ENCODE measurements at regions not wholly inside any gene's neighbourhood (a gene's known extent, or its start where the extent isn't known, plus 50 kb on each side); places are given as distances from the start of the nearest gene placed in this dataset.

- intact Hi-C loops (cut with micrococcal nuclease), result no loop called here
- Histone ChIP-seq H3K4me2 (ENCODE audit: insufficient read depth, low read length) (no peak overlapping the region), H3K4me3 (replicated peaks in 1 of 3; ENCODE audit: insufficient read depth in 1 of 3, low read depth in 1 of 3, low read length in 3 of 3) (no peak overlapping the region), H3K79me2 (ENCODE audit: control insufficient read depth, insufficient read depth, low read length) (no peaks in the 10 kb centered on the region), H3K27ac (ENCODE audit: insufficient read depth, low read depth, low read length) (no peak overlapping the region), H3K9me1 (replicated peaks; ENCODE audit: control insufficient read depth, extremely low read depth, insufficient read depth, low read length) (no peaks in the 10 kb centered on the region), H3K9ac (replicated peaks; ENCODE audit: extremely low read depth, insufficient read depth, low read length) (no peak overlapping the region), H3K4me1 (ENCODE audit: control insufficient read depth, extremely low read depth, insufficient read depth, low read length) (no peaks in the 10 kb centered on the region), H3K36me3 (ENCODE audit: control insufficient read depth in 2 of 2, extremely low read depth in 1 of 2, insufficient read depth in 2 of 2, low read length in 2 of 2) (no peaks in the 10 kb centered on the region), H4K20me1 (replicated peaks; ENCODE audit: control insufficient read depth, extremely low read depth, insufficient read depth, low read length) (no peaks in the 10 kb centered on the region), H3K27me3 (ENCODE audit: control insufficient read depth in 2 of 2, insufficient read depth in 2 of 2, low read length in 2 of 2) (no peaks in the 10 kb centered on the region), H2AFZ (ENCODE audit: low read depth, low read length) (no peak overlapping the region), H3K9me3 (replicated peaks; ENCODE audit: control insufficient read depth, insufficient read depth, low read length) (no peaks in the 10 kb centered on the region)
- ChIA-PET CTCF (no interaction called here), POLR2A (no interaction called here)
- TF ChIP-seq FOS (IDR thresholded peaks at IDR 0.05; ENCODE audit: borderline replicate concordance, insufficient read depth, low read length) (no peak), POLR2A (IDR thresholded peaks at IDR 0.05; ENCODE audit: low read depth, low read length) (no peak), EZH2 (IDR thresholded peaks at IDR 0.05; ENCODE audit: borderline replicate concordance, low read depth, low read length, severe bottlenecking) (no peak), MAX (IDR thresholded peaks at IDR 0.05; ENCODE audit: insufficient read depth, insufficient read length) (no peak), GATA2 (IDR thresholded peaks at IDR 0.05; ENCODE audit: insufficient read depth, insufficient read length, low read depth, low read length) (no peak), CTCF (IDR thresholded peaks at IDR 0.05; ENCODE audit: extremely low read depth in 1 of 2, insufficient read depth in 1 of 2, low read depth in 1 of 2, low read length in 2 of 2) (no peak), MYC (IDR thresholded peaks at IDR 0.05; ENCODE audit: low read depth, low read length) (no peak), JUN (IDR thresholded peaks at IDR 0.05; ENCODE audit: borderline replicate concordance, insufficient read depth, insufficient read length, low read depth) (no peak), POLR2AphosphoS5 (IDR thresholded peaks at IDR 0.05; ENCODE audit: insufficient read depth, low read depth, low read length) (no peak)
- DNase-seq (ENCODE audit: low read depth, low spot score) (no peak), FAIRE-seq (no peak)
- dilution Hi-C loops (cut with MboI; ENCODE audit: extremely low pct_ligation_motif_present, low sequenced_read_pairs), result no loop called here
- BruUV-seq (replicated peaks), result no TSS peak
Observed at GRCh38 chr1:223014142-223014873, 128.7 kb downstream of the TLR5 start.
